Spleen (tissue), 11 donors: ENCODE measurements at regions not wholly inside any gene's neighbourhood (a gene's known extent, or its start where the extent isn't known, plus 50 kb on each side); places are given as distances from the start of the nearest gene placed in this dataset.

Source experiments
- DNase-seq: peaks from one replicate; pipeline ENCODE4 v3.0.0-alpha.2; 2020
- H3K27ac ChIP-seq, 8 donors: fragments of 200-600 bp; sonication (generic) in 7 of 8; 1 replicate in 4 of 8; 2 replicates in 4 of 8; pipeline versions ENCODE4 v1.5.0 to v1.8.0; 2016 to 2021; ENCODE audit warnings: inconsistent platforms in 4 of 8, mild to moderate bottlenecking in 4 of 8, moderate library complexity in 1 of 8
- H3K27me3 ChIP-seq, 7 donors: fragments of 200-600 bp; sonication (generic) in 6 of 7; replicated peaks in 1 of 7; 1 replicate in 4 of 7; 2 replicates in 3 of 7; pipeline versions ENCODE4 v1.5.0 to v1.8.0; 2016 to 2021; ENCODE audit warnings: inconsistent platforms in 3 of 7, mild to moderate bottlenecking in 1 of 7
- H3K36me3 ChIP-seq, 6 donors: fragments of 200-600 bp; sonication (generic) in 5 of 6; 1 replicate in 4 of 6; 2 replicates in 2 of 6; pipeline versions ENCODE4 v1.5.0 to v1.8.0; 2016 to 2021; ENCODE audit warnings: inconsistent platforms in 2 of 6
- H3K4me1 ChIP-seq, 6 donors: fragments of 200-600 bp; sonication (generic) in 5 of 6; 1 replicate in 3 of 6; 2 replicates in 3 of 6; pipeline versions ENCODE4 v1.5.0 to v1.8.0; 2016 to 2021; ENCODE audit warnings: inconsistent platforms in 3 of 6
- H3K4me3 ChIP-seq, 8 donors: fragments of 200-600 bp; sonication (generic) in 7 of 8; 1 replicate in 4 of 8; 2 replicates in 4 of 8; pipeline versions ENCODE4 v1.5.0 to v1.8.0; 2016 to 2021; ENCODE audit warnings: inconsistent platforms in 4 of 8, mild to moderate bottlenecking in 4 of 8, moderate library complexity in 2 of 8
- H3K9me3 ChIP-seq, 8 donors: fragments of 200-600 bp; sonication (generic) in 7 of 8; 1 replicate in 4 of 8; 2 replicates in 4 of 8; pipeline versions ENCODE4 v1.5.0 to v1.8.0; 2016 to 2021; ENCODE audit warnings: inconsistent platforms in 4 of 8
- CTCF ChIP-seq, 11 experiments: fragments of 200-600 bp in 7 of 11; fragments of 450-650 bp in 4 of 11; sonication (generic) in 4 of 11; IDR thresholded peaks in 8 of 11; conservative IDR thresholded peaks in 3 of 11; 1 replicate in 7 of 11; 2 replicates in 4 of 11; pipeline versions ENCODE4 v1.4.0 to v1.8.0; 2016 to 2021; ENCODE audit warnings: antibody characterized with exemption in 11 of 11, inconsistent platforms in 4 of 11, mild to moderate bottlenecking in 1 of 11
- POLR2A ChIP-seq, 3 donors: fragments of 450-650 bp; IDR thresholded peaks; one replicate each; pipeline ENCODE4 v1.5.1; 2017; ENCODE audit warnings: antibody characterized with exemption in 3 of 3, mild to moderate bottlenecking in 1 of 3
- POLR2AphosphoS5 ChIP-seq, 3 donors: sonication (generic); formaldehyde crosslinking; IDR thresholded peaks; one replicate each; pipeline ENCODE4 v1.5.1; 2017; ENCODE audit warnings: antibody characterized with exemption in 3 of 3
- WGBS, 5 donors: extraction: QIAGEN DNeasy Blood & Tissue Kit in 3 of 5; methylation state at CpG; one replicate each; pipeline versions ENCODE4 v1.1.5 to v1.1.7; 2013 to 2018; 5-methylcytosine and 5-hydroxymethylcytosine counted together
- intact Hi-C: fragments of 100-400 bp; cut with DNase I; formaldehyde crosslinking; loops from one replicate; pipeline ENCODE4 v1.15.0; 2023; ENCODE audit warnings: low total_unique reads
- donor health status: healthy with polysubstance abuse.
- donor health status: DM: no; HTN: no; CAD: no; lungs with moderate emphysema.
- donor health status: DM: no; HTN: no; CAD: no.
- donor health status: Bipolar disorder and iron deficiency.
- donor health status: healthy.
- donor health status: DM: no; HTN: no; CAD: no.
- donor health status: DM: yes; HTN: yes; CAD: no.

GRCh38 chr5:73352649-73353230 lies 95.8 kb downstream of the FOXD1 start:
- H3K36me3 ChIP-seq: no peaks in the 10 kb centered on the region
- intact Hi-C loops: no loop called here
- TF ChIP-seq CTCF (IDR thresholded peaks at IDR 0.05 in 8 of 11, conservative IDR thresholded peaks at IDR 0.05 in 3 of 11): no peak
- TF ChIP-seq POLR2AphosphoS5 (IDR thresholded peaks at IDR 0.05): no peak
- no peak for TF ChIP-seq POLR2A (IDR thresholded peaks at IDR 0.05)
- no peak overlapping the region for H3K4me3 ChIP-seq
- no peak for DNase-seq
- H3K9me3 ChIP-seq: peaks cover 0 to 46% (median 31%) of the 10 kb centered on the region in 8 donors
- H3K27me3 ChIP-seq: peaks cover 0 to 38% (median 0%) of the 10 kb centered on the region in 7 donors
- no peak overlapping the region for H3K27ac ChIP-seq
- no peaks in the 10 kb centered on the region for H3K4me1 ChIP-seq

GRCh38 chr5:73352243-73352642 lies 96.3 kb downstream of the FOXD1 start:
- no peak overlapping the region for H3K27ac ChIP-seq
- H3K9me3 ChIP-seq: peaks cover 0 to 51% (median 36%) of the 10 kb centered on the region in 8 donors
- DNase-seq: no peak
- TF ChIP-seq POLR2AphosphoS5 (IDR thresholded peaks at IDR 0.05): no peak
- TF ChIP-seq CTCF (IDR thresholded peaks at IDR 0.05 in 8 of 11, conservative IDR thresholded peaks at IDR 0.05 in 3 of 11): no peak
- intact Hi-C loops: no loop called here
- WGBS, 5 donors: 81 to 97% (median 92%) methylated on average over 1 of the region's 1 CpG
- H3K4me1 ChIP-seq: no peaks in the 10 kb centered on the region
- H3K27me3 ChIP-seq: peaks cover 0 to 33% (median 0%) of the 10 kb centered on the region in 7 donors
- no peak overlapping the region for H3K4me3 ChIP-seq
- no peaks in the 10 kb centered on the region for H3K36me3 ChIP-seq

- Histone ChIP-seq H3K27me3 (peaks cover 0 to 26% (median 0%) of the 10 kb centered on the region in 7 donors), H3K4me1 (no peaks in the 10 kb centered on the region), H3K9me3 (peaks cover 0 to 57% (median 42%) of the 10 kb centered on the region in 8 donors), H3K36me3 (no peaks in the 10 kb centered on the region), H3K4me3 (no peak overlapping the region), H3K27ac (no peak overlapping the region)
- 37 to 70% (median 42%) methylated on average over 3 of the region's 3 CpGs for WGBS, 5 donors
- TF ChIP-seq POLR2AphosphoS5 (IDR thresholded peaks at IDR 0.05) (no peak), POLR2A (IDR thresholded peaks at IDR 0.05) (no peak), CTCF (IDR thresholded peaks at IDR 0.05 in 8 of 11, conservative IDR thresholded peaks at IDR 0.05 in 3 of 11) (no peak)
- no peak for DNase-seq
- intact Hi-C loops: no loop called here
Measured at GRCh38 chr5:73351593-73351992, 97.0 kb downstream of the FOXD1 start.

GRCh38 chr5:73346878-73347408 lies 101.6 kb downstream of the FOXD1 start:
- no peak for TF ChIP-seq CTCF (IDR thresholded peaks at IDR 0.05 in 8 of 11, conservative IDR thresholded peaks at IDR 0.05 in 3 of 11)
- no peak for TF ChIP-seq POLR2AphosphoS5 (IDR thresholded peaks at IDR 0.05)
- no peak for TF ChIP-seq POLR2A (IDR thresholded peaks at IDR 0.05)
- WGBS, 5 donors: 90 to 97% (median 93%) methylated on average over 1 of the region's 1 CpG
- Histone ChIP-seq H3K4me3 (no peak overlapping the region), H3K27me3 (peaks cover 0 to 12% (median 0%) of the 10 kb centered on the region in 7 donors), H3K27ac (no peak overlapping the region), H3K4me1 (no peaks in the 10 kb centered on the region), H3K36me3 (no peaks in the 10 kb centered on the region), H3K9me3 (peaks cover 0 to 71% (median 48%) of the 10 kb centered on the region in 8 donors)
- intact Hi-C loops: no loop called here
- DNase-seq: no peak
